IgD-negative memory B cell (primary cell): ENCODE measurements at regions not wholly inside any gene's neighbourhood (a gene's known extent, or its start where the extent isn't known, plus 50 kb on each side); places are given as distances from the start of the nearest gene placed in this dataset.

Experiments used
- H3K27ac Mint-ChIP-seq, 3 donors: one replicate each; pipeline ENCODE4 v1.8.0; 2020 to 2022; ENCODE audit warnings: mild to moderate bottlenecking in 3 of 3, mixed read lengths in 3 of 3, moderate library complexity in 1 of 3
- H3K27me3 Mint-ChIP-seq: one replicate; pipeline ENCODE4 v1.8.0; 2021; ENCODE audit warnings: mixed read lengths
- H3K36me3 Mint-ChIP-seq: one replicate; pipeline ENCODE4 v1.8.0; 2020; ENCODE audit warnings: mild to moderate bottlenecking, mixed read lengths
- H3K4me1 Mint-ChIP-seq, 3 donors: one replicate each; pipeline ENCODE4 v1.8.0; 2020 to 2022; ENCODE audit warnings: mixed read lengths in 3 of 3, mild to moderate bottlenecking in 1 of 3
- H3K4me3 Mint-ChIP-seq, 4 donors: one replicate each; pipeline ENCODE4 v1.8.0; 2020 to 2022; ENCODE audit warnings: mild to moderate bottlenecking in 4 of 4, mixed read lengths in 4 of 4, moderate library complexity in 3 of 4
- H3K9me3 Mint-ChIP-seq, 3 donors: one replicate each; pipeline ENCODE4 v1.8.0; 2020 to 2021; ENCODE audit warnings: mixed read lengths in 3 of 3, mild to moderate bottlenecking in 1 of 3

- H3K4me3 Mint-ChIP-seq, result peak overlapping the region in 1 of 4 donors; percentile 65
- H3K36me3 Mint-ChIP-seq, result no peaks in the 10 kb centered on the region
Observed at GRCh38 chr17:59451706-59452105, 113.7 kb upstream of the DHX40 start.

GRCh38 chr17:59454633-59455105 is 110.7 kb upstream of the DHX40 start:
- Mint-ChIP-seq H3K4me1 (no peaks in the 10 kb centered on the region), H3K27me3 (peaks cover 4% of the 10 kb centered on the region), H3K4me3 (no peak overlapping the region), H3K36me3 (no peaks in the 10 kb centered on the region), H3K27ac (no peak overlapping the region), H3K9me3 (no peaks in the 10 kb centered on the region)

More at GRCh38 chr17:59451706-59452105, 113.7 kb upstream of the DHX40 start:
- no peaks in the 10 kb centered on the region for H3K4me1 Mint-ChIP-seq
- no peak overlapping the region for H3K27ac Mint-ChIP-seq
- peaks cover 5% of the 10 kb centered on the region for H3K27me3 Mint-ChIP-seq
- no peaks in the 10 kb centered on the region for H3K9me3 Mint-ChIP-seq

GRCh38 chr17:59456428-59456827 is 109.0 kb upstream of the DHX40 start:
- Mint-ChIP-seq H3K4me1 (no peaks in the 10 kb centered on the region), H3K36me3 (no peaks in the 10 kb centered on the region), H3K27ac (peak overlapping the region in 1 of 3 donors; percentile 32), H3K4me3 (no peak overlapping the region), H3K9me3 (no peaks in the 10 kb centered on the region), H3K27me3 (peaks cover 4% of the 10 kb centered on the region)

GRCh38 chr17:59456923-59457615 is 108.3 kb upstream of the DHX40 start:
- H3K36me3 Mint-ChIP-seq, result no peaks in the 10 kb centered on the region
- H3K27ac Mint-ChIP-seq, result no peak overlapping the region
- H3K9me3 Mint-ChIP-seq, result no peaks in the 10 kb centered on the region

GRCh38 chr17:59462385-59462784 is 103.0 kb upstream of the DHX40 start:
- H3K4me3 Mint-ChIP-seq, result peak overlapping the region in 1 of 4 donors; percentile 9
- H3K4me1 Mint-ChIP-seq, result no peaks in the 10 kb centered on the region
- peaks cover 2% of the 10 kb centered on the region for H3K36me3 Mint-ChIP-seq
- no peaks in the 10 kb centered on the region for H3K27me3 Mint-ChIP-seq
- H3K9me3 Mint-ChIP-seq, result no peaks in the 10 kb centered on the region
- H3K27ac Mint-ChIP-seq, result no peak overlapping the region

More at GRCh38 chr17:59456923-59457615, 108.3 kb upstream of the DHX40 start:
- Mint-ChIP-seq H3K27me3 (peaks cover 4% of the 10 kb centered on the region), H3K4me1 (no peaks in the 10 kb centered on the region), H3K4me3 (no peak overlapping the region)

GRCh38 chr17:59464246-59464645 is 101.2 kb upstream of the DHX40 start:
- Mint-ChIP-seq H3K36me3 (peaks cover 2% of the 10 kb centered on the region), H3K4me1 (no peaks in the 10 kb centered on the region), H3K27ac (no peak overlapping the region), H3K27me3 (peaks cover 2% of the 10 kb centered on the region), H3K4me3 (no peak overlapping the region), H3K9me3 (no peaks in the 10 kb centered on the region)

GRCh38 chr17:59465949-59466307 is 99.5 kb upstream of the DHX40 start:
- Mint-ChIP-seq H3K9me3 (no peaks in the 10 kb centered on the region), H3K4me3 (no peak overlapping the region), H3K27me3 (peaks cover 2% of the 10 kb centered on the region), H3K27ac (no peak overlapping the region), H3K4me1 (no peaks in the 10 kb centered on the region), H3K36me3 (peaks cover 2% of the 10 kb centered on the region)

GRCh38 chr17:59466946-59467801 is 98.2 kb upstream of the DHX40 start:
- Mint-ChIP-seq H3K9me3 (no peaks in the 10 kb centered on the region), H3K4me3 (no peak overlapping the region), H3K4me1 (no peaks in the 10 kb centered on the region), H3K27ac (no peak overlapping the region), H3K36me3 (peaks cover 2% of the 10 kb centered on the region), H3K27me3 (peaks cover 2% of the 10 kb centered on the region)

GRCh38 chr17:59469786-59470485 is 95.5 kb upstream of the DHX40 start:
- Mint-ChIP-seq H3K4me3 (peak overlapping the region in 1 of 4 donors; percentile 10), H3K9me3 (no peaks in the 10 kb centered on the region), H3K4me1 (no peaks in the 10 kb centered on the region), H3K27me3 (peaks cover 2% of the 10 kb centered on the region), H3K27ac (no peak overlapping the region), H3K36me3 (peaks cover 2% of the 10 kb centered on the region)

GRCh38 chr17:59470624-59471297 is 94.6 kb upstream of the DHX40 start:
- no peak overlapping the region for H3K27ac Mint-ChIP-seq
- H3K36me3 Mint-ChIP-seq, result peaks cover under 1% of the 10 kb centered on the region
- H3K27me3 Mint-ChIP-seq, result peaks cover 2% of the 10 kb centered on the region
- H3K9me3 Mint-ChIP-seq, result no peaks in the 10 kb centered on the region
- H3K4me1 Mint-ChIP-seq, result no peaks in the 10 kb centered on the region
- no peak overlapping the region for H3K4me3 Mint-ChIP-seq

GRCh38 chr17:59476413-59476812 is 89.0 kb upstream of the DHX40 start:
- Mint-ChIP-seq H3K27ac (no peak overlapping the region), H3K4me1 (no peaks in the 10 kb centered on the region)

GRCh38 chr17:59479141-59479540 is 86.3 kb upstream of the DHX40 start:
- H3K36me3 Mint-ChIP-seq, result no peaks in the 10 kb centered on the region
- H3K4me1 Mint-ChIP-seq, result peaks cover 0 to 10% (median 5%) of the 10 kb centered on the region in 3 donors

More at GRCh38 chr17:59476413-59476812, 89.0 kb upstream of the DHX40 start:
- H3K36me3 Mint-ChIP-seq, result no peaks in the 10 kb centered on the region
- H3K27me3 Mint-ChIP-seq, result peaks cover 2% of the 10 kb centered on the region
- no peak overlapping the region for H3K4me3 Mint-ChIP-seq
- no peaks in the 10 kb centered on the region for H3K9me3 Mint-ChIP-seq

GRCh38 chr17:59483860-59484259 is 81.5 kb upstream of the DHX40 start:
- no peaks in the 10 kb centered on the region for H3K36me3 Mint-ChIP-seq
- H3K27ac Mint-ChIP-seq, result peak overlapping the region in 1 of 3 donors; percentile 32
- peaks cover 0 to 10% (median 8%) of the 10 kb centered on the region in 3 donors for H3K4me1 Mint-ChIP-seq
- H3K27me3 Mint-ChIP-seq, result peaks cover 11% of the 10 kb centered on the region
- peaks cover 0 to 2% (median 0%) of the 10 kb centered on the region in 3 donors for H3K9me3 Mint-ChIP-seq
- peak overlapping the region in 2 of 4 donors; percentile 49 to 71 for H3K4me3 Mint-ChIP-seq

More at GRCh38 chr17:59479141-59479540, 86.3 kb upstream of the DHX40 start:
- H3K27me3 Mint-ChIP-seq, result peaks cover 9% of the 10 kb centered on the region
- peaks cover 0 to 2% (median 0%) of the 10 kb centered on the region in 3 donors for H3K9me3 Mint-ChIP-seq
- H3K27ac Mint-ChIP-seq, result no peak overlapping the region
- H3K4me3 Mint-ChIP-seq, result no peak overlapping the region

- Mint-ChIP-seq H3K9me3 (peaks cover 0 to 2% (median 0%) of the 10 kb centered on the region in 3 donors), H3K27ac (peak overlapping the region in 1 of 3 donors; percentile 45), H3K4me1 (peaks cover 0 to 10% (median 9%) of the 10 kb centered on the region in 3 donors), H3K4me3 (no peak overlapping the region), H3K27me3 (peaks cover 11% of the 10 kb centered on the region), H3K36me3 (no peaks in the 10 kb centered on the region)
Observed at GRCh38 chr17:59485015-59485414, 80.4 kb upstream of the DHX40 start.
